CMK (cell line): ENCODE measurements at regions not wholly inside any gene's neighbourhood (a gene's known extent, or its start where the extent isn't known, plus 50 kb on each side); places are given as distances from the start of the nearest gene placed in this dataset.

Experiments used
- DNase-seq: peaks from one replicate; pipeline ENCODE4 v3.0.0-alpha.2; 2010; ENCODE audit warnings: low read depth

DNA sequence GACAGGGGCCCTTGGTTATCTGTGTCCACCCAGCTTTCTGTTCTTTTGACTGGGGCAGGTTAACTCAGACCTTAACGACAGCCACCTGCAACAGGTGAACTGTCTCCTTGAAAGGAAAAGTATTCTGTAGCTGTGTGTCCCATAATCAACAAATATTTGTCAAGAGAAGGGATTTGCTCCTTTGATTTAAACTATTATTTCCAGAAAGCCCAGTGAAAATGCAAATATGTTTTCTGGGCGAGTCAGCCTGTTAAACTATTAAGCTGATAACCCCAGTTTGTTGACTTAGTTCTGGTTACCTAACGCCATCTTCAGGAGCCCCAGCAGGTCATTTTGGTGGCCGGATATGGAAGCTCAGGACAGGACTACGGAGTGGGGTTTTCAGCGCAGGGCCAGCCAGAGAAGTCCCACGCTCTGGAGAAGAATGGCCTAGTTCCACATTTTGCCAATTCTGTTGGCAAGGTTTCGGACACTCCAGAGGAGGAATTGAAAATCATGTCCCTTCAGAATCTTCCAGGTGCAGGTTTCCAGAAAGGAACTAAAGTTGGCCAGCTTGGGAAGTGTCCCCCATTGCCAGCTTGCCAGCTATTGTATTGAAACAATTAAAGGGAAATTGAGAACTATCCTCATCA lies 54.5 kb downstream of the ADRA2A start:
- no peak for DNase-seq

DNA sequence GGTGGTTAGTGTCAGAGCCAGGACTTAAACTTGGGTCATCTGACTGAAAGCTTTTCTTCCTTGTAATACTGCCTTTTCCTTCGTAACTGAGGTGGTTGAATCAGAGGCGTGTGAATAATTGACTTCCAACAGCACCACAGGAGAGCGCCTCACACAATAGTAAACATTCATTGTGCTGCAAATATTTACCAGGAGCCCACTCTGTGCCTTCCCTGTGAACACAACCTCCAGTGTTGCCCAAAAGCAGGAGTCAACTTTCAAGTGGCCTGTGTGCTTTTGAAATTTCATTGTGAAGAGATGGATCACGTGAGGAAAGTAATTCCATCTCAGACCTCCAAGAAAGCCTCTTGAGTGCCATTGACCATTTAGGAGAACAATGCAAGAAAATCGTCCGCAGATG lies 60.2 kb downstream of the ADRA2A start:
- no peak for DNase-seq

DNA sequence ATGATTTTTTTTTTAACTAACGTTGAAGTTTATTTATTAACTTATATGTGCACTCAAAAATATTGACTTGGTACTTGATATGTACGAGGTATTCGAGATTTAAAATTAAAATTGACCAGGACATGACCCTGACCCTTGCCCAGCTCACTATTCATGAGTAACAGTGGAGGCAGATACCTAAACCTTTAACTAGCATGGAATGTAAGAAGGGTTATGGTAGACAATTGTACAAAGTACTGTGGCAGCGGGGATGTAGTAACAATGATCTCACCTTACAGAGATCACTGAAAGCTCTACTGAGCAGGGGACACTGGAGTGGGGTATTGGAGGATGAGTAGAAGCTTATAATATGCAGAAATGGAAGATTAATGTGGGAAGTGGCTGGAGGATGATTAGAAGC lies 60.8 kb downstream of the ADRA2A start:
- DNase-seq = no peak

DNA sequence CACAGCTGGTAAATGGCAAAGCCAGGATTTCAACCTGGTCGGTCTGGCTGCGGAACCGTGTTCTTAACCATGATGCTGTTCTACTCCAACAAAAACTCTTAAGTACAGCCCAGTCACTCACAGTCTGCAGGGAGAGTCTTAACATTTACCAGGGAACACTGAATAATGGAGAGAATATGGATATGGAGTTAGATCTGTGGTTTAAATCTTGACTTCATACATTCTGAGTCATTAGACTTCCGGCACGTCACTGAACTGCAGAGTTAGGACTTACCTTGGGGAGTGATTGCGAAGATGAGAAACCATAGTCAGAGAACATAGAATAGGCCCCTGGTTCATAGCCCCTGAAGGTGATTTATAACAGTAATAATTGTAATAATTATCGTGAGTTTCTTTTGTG lies 61.7 kb downstream of the ADRA2A start:
- DNase-seq = no peak

DNA sequence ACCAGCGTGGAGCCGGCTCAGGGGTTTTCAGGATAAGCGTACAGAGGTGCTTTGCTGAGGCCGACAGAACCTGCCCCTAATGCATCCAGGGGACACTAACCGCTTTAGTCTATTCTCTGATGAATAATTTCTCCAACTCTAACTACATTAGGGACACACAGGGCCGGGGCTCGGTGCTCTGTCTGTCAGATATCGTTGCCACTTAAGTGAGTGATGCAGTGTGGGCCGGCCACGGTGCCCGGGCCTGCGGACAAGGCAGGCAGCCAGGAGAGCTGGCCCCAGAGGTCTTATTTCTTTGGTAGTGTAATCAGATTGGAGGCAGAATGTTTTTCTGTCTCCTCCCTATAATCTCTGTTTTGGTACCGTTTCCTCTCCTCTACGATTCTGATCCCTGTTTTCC lies 62.7 kb downstream of the ADRA2A start:
- DNase-seq = no peak

DNA sequence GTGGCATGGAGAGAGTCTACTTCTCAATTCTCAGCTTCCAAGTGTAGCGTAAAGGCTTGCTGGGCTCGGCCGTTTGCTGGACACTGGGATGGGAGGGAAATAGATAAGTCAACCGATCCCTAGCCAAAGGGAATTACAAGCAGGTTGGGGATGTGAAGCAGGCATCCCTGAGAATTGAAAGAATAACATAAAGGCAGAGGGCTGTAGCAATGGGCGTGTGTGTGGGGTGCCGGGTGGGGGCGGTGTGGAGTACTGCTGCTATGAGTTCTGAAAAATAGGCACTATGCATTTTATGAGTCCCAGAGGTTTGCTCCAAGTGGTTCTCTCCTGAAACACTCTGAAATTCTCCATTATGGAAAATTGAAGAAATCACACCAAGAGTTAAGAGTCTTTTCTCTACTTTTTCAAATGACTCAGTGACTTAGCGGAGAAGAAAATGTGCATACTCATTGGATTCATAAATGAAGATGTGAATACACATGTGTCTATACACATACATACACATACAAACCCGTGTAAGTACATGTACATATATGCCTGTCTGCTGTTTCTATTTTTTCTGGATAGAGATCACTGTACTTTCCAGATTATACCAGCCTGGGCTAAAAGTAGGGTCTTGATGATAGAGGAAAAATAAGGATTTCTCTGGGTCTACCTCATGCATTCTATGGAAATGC lies 65.4 kb downstream of the ADRA2A start:
- no peak for DNase-seq

DNA sequence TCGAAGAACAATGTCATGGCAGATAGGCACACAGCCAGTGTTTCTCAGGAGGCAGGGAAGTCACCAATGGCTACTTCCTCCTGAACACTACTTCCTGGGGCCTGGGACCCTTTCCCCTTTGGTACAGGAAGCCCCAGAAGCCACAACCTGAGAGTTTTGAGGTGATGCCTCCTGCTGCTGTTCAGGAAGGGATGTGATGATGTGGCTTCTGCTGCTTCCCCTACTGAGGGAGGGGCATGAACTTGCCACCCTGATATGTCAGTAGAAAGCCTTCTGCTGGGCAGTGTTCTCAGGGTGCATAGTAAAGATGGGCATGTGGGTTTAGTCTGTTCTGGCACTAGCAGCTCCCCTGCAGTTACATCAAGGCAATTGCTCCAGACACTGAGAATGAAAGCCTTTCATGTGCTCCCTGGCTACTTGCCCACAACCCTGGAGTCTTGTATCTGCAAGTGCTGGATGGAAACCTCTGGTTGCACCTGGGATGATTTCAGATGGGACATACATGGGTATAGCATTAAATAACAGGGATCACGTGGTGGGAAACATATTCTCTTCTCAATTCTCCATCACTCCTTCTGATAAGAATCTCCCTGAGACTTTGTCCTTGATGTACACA lies 69.3 kb downstream of the ADRA2A start:
- peak; percentile 80 for DNase-seq

DNA sequence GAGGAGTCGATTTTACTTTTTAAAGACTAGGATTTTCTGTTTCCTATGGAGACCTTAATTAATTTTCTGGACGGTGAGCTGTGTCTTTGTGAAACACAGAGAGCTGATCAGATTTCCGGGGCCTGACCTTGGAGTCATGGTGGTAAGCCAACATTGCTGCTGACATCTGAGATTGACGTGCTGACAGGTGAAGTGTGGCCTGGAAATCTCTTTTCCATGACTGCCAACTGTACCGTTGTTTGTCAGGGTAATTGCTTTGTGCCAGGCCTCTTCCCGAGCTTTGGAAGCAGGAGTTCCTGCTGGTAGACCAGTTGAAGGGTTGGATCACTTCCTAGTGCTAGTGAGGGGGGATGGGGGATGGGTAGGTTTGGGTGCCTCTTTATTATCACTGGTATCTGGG lies 71.2 kb downstream of the ADRA2A start:
- DNase-seq = no peak

DNA sequence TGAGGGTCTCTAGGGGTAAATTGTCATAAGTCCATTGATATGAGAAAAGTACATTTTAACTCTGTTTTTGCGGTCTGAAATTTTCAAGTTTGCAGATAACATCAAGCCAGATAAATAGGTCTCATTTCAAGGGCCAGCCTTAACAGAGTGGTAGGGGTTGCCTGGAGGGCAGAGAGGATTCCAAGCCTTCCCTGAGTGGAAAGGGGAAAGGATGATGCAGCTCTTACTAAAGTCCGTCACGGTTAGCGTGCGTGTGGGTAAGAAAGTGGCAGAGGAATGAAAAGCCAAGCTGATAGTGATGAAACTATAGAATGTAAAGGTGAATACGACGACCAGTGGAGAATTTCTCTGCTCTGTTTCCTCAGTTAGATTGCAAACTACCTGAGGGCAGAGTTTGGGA lies 71.6 kb downstream of the ADRA2A start:
- DNase-seq = no peak

DNA sequence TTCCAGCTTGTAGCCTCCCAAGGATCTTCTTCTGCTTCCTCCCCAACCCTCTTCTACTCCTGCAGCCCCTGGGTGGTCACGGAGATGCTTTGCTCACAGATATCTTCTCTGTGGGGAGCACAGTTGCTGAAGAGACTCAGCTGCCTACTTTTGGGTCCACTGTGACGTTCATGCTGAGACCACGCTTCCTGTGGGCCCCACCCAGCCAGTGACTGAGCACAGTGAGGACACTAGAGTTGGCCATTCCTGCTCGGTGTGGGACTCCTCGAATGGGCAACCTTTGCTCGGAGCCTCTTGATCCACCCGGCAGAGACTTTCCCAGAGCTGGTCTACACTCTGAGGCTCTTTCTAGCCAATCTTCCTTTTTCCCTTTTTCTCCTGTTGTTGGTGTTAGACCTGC lies 73.9 kb downstream of the ADRA2A start:
- no peak for DNase-seq

DNA sequence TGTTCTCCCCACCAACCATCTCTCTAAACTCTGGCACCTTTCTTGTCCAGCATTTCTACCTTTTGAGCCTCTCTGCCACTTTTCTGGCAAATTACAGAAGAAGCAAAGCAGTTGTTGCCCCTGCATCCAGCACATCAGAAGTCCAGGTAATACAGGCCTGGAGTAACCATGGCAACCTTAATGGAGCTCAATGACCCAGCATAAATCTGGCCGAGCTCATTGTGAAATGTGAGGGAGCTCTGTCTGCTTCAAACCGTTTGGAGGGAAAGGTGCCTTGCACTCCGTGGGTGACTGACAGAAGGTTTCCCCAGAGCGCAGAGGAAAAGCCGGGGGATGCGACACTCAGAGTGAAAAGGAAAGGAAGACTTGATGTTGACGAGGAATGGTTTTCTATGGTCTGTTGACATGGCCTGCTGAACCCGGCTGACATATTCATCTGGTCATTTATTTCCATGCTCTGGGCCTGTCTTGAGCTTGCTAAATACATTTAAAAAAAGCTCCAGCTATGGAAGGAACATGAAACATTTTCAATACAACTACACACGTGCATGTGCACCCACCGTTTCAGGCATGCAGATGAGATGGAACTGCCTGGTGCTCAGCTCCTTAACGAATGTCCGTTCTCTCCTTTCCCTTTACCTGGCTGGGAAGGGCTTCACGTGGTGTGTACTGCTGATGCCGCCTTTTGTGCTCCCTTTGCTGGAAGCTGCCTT lies 74.9 kb downstream of the ADRA2A start:
- no peak for DNase-seq

DNA sequence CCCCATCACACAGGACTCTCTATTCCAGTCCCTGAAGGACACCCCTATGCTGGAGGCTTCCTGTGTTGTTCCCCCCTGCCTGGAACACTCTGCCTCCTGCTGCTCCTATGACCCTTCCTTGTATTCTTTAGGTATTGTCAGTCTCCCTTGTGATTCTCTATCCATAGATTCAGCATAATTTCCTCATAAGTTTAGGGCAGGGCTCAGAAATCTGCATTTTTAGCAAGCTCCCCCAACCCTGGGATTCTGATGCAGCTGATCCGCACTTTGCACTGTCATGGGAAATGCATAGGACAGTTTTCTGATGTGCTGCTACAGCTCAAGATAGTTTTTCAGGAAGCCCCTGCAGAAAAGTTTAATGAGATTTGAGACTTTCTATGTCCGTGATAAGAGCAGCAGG lies 79.9 kb downstream of the ADRA2A start:
- no peak for DNase-seq

DNA sequence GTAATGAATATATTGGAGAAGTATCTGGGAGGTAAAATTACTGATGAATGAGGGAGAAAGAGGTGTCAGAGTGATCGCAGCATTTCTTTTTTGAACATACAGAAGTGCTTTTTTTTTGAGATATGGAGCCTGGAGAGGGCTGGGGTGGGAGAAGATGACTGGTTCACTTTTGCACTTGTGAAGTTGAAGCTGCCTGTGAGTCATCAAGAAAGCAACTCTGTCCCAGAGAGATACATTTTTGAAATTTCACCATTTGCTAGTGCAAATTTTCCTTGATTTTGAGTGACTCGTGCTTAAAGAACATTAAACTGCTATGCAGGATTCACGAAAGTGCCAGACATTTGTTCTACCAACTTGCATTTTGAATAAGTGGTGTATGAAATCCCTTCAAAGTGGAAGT lies 81.8 kb downstream of the ADRA2A start:
- no peak for DNase-seq

DNA sequence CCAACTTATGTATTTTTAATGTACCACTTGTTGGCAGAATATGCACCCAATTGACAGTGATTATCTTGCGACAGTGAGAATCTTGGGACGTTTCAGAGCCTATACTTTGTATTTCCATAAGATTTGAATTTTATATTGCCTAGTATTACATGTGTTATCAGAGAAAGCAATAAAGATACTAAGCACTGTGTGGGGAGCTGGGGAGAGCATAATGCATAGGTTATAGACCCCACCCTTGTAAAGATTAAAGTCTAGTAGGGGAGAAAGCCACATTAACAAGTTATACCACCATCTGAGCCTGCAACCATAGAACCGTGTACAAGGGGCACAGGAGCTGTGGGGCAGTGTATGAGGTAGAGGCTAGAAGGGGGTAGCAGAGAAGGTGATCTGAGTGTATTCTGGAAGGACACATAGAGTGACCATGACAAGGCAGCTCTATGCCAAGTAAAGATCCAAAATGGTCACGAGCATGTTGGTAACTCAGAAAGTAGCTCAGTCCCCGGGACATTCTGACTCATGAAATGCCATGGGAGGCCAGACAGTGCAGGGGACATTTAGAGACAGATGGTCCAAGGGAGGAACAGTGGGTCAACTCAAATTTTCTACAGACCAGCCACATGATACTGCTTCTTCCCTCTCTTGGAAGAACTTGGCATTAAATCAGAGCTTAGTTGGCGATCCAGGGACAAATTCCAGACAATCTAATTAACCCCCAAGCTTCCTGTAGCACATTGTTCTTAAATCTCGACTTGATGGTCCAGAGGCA lies 84.5 kb downstream of the ADRA2A start:
- no peak for DNase-seq

DNA sequence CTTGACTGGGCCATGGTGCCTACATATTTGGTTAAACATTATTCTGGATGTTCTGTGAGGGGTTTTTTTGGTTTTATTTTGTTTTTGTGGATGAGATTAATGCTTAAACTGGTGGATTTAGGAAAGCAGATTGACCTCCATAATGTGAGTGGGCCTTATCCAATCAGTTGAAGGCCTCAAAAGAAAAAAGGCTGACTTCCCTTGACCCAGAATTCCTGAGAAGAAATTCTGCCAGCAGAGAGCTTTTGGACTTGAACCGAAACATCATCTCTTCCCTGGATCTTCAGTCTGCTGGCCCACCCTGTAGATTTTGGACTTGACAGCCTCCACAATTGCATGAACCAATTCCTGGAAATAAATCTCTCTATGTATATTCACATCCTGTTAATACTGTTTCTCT lies 94.4 kb downstream of the ADRA2A start:
- DNase-seq = no peak

DNA sequence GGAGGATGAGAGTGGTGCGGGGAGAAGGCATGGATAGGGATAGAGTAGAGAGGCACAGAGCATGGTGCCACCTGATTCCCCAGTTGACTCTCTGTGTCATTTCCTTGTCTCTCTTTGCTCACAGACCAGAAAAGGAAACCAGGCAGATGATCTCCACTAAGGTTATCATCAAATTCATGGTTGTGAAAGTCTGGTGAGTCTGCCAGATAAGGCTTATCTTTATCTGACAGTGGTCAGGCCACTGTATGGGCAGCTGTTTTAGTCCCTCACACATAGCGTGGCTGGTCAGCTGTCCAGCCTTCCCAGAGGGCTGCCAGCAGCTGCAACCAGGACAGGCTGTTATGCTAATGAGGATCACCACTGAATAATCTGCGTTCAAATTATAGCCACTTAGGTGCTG lies 99.0 kb downstream of the ADRA2A start:
- DNase-seq = peak; percentile 90

DNA sequence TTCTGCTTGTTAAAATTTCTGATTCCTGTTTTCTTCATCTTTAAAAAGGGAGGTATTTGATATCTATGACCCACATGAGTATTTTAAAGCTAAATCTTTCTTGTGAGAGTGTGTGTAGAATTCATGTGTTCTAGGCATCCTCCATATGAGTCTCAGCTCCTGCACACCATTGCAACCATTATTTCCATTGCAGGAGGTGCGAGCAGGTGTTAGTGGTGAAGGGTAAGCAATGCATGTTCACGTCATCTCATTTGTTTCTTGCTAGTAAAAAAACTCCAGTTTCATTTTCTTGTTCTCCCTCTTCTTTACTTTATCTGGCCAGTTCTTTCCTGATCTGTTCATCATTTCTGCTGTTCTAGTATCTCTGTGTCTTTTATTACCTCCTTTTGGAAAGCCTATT lies 100.5 kb downstream of the ADRA2A start:
- no peak for DNase-seq

DNA sequence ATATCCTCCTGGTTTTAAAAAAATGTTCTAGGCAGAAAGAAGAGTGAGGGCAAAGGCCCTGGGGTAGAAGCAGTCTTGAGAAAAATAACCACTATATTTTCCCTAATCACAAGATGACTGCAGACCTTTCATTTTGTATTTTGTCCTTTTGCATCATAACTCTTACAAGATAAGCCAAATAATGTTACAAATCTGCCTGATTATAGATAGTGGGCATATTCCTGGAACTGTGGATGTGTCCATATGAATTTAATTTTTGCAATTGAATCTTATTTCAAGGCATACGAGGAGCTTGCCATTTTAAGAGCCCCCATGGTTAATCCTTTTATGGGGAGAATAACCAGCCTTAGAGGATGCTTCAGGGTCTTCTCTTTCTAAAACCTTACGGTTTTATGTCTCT lies 102.7 kb downstream of the ADRA2A start:
- DNase-seq = no peak

DNA sequence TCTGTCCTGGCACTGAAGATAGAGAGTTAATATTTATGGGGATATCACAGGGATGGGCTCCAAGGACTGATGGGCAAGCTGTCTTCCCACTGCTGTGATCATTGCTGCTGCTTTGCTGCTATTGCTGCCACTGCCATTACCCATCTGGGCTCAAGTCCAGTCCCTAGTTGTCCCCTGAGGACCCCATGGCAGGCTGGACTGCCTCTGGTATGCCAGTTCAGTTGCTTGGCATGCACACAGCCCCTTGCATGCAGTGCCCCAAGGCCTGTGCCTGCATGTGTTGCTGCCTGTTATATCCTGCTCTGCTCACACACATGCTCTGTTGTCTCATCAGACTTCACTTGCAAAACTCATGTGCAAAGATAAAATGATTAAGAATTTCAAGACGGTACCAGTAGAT lies 109.5 kb downstream of the ADRA2A start:
- no peak for DNase-seq

DNA sequence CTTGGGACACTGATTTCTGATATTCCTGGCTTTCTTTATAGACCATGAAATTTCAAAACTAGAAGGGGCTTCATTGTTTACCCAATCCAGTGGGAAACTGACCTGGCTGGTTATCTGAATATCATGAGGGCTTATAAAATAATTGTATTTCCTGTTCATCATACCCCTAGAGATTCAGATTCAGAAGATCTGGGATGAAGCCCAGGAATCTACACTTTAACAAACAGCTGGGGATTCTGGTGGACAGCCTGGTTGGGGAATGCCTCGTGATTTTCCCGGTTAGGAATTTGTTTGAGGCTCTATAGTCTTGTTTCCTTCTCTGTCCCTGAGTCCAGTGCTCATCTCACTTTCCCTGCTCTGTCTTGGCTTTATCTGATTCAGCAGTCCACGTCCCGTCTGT lies 110.3 kb downstream of the ADRA2A start:
- no peak for DNase-seq

DNA sequence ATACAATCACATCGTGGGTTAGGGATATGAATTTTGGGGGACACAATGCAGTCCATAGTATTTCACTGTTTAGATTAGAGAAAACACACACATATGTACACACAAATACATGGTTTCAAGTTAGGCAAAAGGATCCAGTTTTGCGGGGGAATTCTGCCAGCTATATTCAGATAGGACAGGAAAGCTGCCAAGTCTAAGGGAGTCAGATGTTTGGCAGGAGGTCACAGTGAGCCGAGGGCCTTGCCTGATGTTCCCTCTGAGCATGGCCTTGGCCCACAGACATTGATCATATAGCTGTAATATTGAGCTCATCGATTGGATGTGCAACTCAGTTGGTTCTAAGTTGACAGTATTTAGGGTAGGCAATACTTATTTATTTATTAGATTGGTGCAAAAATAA lies 122.8 kb downstream of the ADRA2A start:
- DNase-seq = no peak

DNA sequence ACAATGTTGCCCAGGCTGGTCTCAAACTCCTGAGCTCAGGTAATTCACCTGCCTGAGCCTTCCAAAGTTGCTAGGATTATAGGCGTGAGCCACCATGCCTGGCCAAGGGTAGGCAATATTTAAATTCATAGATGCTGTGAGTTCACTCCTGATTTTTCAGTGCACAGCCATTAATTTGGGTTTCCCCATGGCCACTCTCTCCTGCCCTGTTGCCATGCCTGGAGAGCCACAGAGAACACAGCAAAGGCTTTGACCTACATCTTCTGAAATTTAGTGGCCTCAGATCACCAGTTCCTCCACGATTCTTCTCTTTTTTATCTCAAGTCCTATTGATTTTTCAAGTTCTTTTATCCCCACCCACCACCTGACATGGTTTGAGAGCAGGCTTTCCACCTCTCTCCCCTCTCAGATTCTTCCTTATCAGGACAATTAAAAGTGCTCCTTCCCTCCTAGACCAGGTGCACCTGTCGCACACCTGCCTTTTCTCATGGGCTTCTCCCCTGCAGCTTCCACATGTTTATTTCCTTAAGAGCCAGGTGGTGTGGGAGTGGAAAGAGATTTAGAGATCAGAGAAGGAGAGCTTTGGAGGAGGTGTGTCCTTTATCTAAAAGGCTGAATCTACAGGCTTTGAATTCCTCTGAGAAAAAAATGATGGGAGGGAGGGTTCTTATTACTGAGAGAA lies 123.8 kb downstream of the ADRA2A start:
- DNase-seq = no peak
